Stimulated activated CD4-positive, alpha-beta T cell treated with anti-CD3 and anti-CD28 coated beads, TNF-alpha, amount 100 ng/mL, for 4 hours (primary cell): ENCODE measurements at regions not wholly inside any gene's neighbourhood (a gene's known extent, or its start where the extent isn't known, plus 50 kb on each side); places are given as distances from the start of the nearest gene placed in this dataset.
"Not testable (repeated sequence)": the region's sequence is repeated elsewhere in the genome, so short reads cannot be mapped to it uniquely, and the experiment has no call there.

ENCODE experiments used
- DNase-seq, 3 experiments: peaks; one replicate each; pipeline ENCODE4 v3.0.0-alpha.2; 2020; ENCODE audit warnings: low read depth in 3 of 3

DNA sequence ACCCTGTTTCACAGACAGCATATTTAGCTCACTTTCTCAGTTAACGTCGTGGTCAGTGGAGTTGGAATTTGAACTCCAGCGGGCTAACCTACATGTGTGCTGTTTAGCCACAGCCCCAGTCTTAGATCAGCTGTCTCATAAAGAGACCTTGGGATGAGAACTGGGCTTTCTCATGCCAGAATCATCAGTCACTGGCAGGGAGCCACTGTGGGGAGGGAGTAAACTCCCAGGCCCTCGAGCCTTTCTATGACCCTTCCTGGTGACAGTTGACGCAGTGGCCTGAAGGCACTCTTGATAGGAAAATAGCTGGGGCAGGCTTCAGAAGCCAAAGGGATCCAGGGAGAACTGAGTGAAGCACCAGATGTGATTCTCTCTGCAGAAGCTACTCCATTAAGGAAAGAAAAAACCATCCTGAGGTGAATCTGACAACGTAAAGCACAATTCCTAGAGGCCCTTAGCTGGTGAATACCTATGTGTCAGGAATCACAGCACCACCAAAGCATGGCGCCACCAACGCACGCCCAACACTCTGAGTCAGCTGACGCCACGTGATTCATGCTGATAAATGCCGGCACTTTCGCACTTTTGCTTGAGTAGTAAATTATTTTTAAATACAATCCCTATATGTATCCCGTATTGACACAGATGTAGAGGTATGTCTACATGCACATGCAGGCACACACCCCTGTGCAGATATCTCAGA is 279.6 kb upstream of the TMEM132C start:
- no peak for DNase-seq

DNA sequence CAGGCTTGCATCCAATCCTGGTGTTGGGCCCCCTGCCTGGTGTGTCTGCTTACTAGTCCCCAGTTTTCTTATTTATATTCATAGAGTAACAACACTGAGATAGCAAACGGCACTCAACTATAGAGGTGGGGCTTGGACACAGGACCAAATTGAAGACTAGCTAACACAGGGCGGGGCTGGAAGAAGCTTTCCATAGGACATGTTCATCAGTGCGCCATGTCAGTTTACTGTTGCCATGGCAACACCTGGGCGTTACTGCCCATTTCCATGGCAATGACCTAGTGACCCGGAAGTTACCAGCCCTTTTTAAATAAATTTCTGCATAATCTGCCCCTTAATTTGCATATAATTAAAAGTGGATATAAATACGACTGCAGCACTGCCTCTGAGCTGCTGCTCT is 275.5 kb upstream of the TMEM132C start:
- no peak for DNase-seq

- no peak for DNase-seq
Measured at GRCh38 chr12:127998988-127999387, 268.0 kb upstream of the TMEM132C start.

DNA sequence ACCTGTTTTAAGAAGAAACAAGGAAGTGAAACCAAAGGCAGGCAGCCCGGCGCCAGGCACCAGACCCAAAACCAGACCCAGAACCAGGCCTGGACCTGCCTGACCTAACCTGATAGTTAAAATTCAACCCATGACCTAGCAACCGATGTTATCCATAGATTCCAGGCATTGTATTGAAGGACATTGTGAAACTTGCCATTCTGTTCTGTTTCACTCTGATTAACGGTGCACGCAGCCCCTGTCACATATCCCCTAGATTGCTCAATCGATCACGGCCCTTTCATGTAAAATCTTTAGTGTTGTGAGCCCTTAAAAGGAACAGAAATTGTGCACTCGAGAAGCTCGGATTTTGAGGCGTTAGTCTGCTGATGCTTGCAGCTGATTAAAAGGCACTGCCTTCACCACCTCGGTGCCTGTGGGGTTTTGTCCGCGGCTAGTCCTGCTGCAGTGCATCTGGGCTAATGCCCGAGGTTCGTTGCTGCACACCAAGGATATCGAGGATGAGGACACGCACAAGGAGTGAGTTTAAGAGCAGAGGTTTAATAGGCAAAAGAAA is 262.5 kb upstream of the TMEM132C start:
- no peak for DNase-seq

GRCh38 chr12:128007250-128007649 is 259.7 kb upstream of the TMEM132C start:
- no peak for DNase-seq

DNA sequence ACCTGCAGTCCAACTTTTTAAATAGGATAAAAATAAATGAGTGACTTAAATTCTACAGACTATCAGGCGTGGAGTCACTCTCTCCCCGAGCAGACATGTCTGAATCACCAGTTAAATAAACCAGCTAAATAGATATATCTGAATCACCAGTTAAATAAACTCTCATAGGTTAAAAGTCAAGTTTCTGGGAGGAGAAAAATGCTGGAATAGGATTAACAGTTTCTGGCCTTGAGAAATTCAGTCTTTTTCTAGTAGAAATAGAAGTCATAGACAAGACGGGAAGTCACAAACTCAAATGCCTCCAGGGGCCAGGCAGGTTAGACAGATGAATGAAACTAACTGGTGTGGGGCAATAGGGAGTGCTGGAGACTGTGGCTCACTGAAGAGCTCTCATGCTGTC is 258.6 kb upstream of the TMEM132C start:
- DNase-seq: no peak

GRCh38 chr12:128009108-128009507 is 257.9 kb upstream of the TMEM132C start:
- no peak for DNase-seq

GRCh38 chr12:128012110-128012509 is 254.9 kb upstream of the TMEM132C start:
- DNase-seq: no peak

DNA sequence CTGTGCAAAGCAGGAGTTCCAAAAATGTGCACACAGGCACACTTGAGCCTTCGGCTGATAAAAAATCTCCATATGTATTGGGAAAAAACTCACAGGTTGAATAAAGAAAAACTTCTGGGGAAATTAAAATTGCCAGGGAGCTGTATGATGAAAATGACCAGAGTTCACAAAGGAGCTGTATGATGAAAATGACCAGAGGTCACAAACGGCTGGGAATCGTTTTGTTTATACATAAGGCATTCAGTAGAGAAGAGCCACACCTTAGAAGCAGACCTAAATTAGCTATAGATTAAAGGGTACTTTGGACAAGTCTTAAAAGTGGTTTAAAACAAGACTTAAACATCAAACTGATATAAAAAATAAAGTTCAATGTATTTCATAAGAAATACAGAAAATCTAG is 251.7 kb upstream of the TMEM132C start:
- DNase-seq: no peak

DNA sequence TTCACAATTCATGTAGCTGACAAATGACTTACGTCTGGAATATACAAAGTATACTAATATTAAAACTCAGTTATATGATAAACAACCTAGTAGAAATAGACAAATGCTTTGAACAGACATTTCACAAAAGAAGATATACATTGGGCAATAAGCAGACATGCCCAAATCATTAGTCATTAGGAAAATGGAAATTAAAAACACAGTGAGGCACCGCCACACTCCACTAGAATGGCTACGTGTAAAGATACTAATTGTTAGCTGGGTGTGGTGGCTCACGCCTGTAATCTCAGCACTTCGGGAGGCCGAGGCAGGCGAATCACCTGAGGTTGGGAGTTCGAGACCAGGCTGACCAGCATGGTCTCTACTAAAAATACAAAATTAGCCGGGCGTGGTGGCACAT is 248.9 kb upstream of the TMEM132C start:
- no peak for DNase-seq

DNA sequence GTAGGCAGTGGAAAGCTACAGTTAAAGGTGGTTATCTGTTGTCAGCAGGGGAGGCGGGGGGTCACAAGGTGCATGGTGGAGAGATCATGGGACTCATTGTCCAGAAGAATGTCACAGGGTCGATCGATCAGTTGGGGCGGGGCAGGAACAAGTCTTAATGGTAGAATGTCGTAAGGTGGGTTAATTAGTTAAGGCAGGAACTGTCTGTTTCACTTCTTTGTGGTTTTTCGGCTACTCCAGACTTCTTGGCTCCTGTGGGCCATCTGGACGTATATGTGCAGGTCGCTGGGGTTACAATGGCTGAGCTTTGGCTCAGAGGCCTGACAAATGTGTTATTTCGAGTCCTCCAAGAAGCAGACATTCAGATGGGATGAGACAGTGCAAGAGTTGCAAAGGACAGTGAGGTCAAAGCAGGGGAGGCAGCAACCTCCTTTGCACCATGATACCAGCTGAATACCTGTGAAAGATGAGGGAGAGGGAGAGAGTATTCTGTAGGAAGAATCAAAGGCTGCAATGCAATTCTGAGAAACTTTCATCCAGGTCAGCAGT is 246.9 kb upstream of the TMEM132C start:
- no peak for DNase-seq

- no peak for DNase-seq
Measured at GRCh38 chr12:128021561-128021960, 245.4 kb upstream of the TMEM132C start.

DNA sequence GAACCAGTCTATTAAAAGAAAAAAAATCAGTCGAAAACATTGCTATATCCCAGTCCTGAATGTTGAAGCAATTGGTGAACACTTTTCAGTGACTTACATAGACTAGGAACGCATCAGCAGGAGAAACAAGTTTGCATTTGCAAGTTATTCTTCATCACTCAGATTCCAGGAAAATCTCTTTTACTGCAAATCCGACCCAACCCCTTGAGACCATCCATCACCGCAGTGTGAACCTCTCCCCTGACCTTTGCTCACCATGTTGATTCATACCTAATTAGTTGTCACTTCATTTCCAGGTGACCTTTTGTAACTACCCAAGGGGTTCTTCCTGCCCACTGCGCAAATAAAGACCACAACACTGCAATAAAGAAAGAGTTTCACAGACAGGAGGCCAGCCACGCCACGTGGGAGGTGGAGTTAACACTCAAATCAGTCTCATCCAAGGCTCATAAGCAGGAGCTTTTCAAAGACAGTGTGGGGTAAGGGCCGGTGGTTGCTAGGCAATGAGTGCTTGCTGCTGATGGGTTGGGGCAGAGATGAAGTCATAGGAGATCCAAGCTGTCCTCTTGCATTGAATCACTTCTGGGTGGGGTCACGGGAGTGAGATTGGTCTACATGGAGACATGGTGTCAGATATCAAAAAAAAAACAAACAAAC is 241.3 kb upstream of the TMEM132C start:
- DNase-seq: no peak

GRCh38 chr12:128026696-128027574 is 240.0 kb upstream of the TMEM132C start:
- DNase-seq: no peak

DNA sequence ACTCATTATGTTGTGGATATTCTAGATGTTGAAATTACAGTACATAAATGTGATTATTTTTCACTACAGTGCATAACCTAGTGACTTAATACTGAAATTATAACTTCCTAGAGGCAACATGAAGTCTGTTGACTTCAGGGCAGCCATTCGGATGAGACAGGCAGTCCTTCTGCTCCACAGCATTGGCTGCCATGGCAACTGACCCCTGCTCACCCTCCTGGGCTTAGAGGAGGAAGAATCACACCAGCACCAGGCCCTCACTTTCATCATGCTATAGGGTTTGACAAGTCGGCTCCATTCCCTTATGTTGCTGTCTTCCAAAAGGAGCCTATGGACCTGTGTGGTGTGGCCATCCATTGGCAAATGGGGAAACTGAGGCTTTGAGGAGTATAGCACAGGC is 233.5 kb upstream of the TMEM132C start:
- no peak for DNase-seq

GRCh38 chr12:128040971-128041370 is 226.0 kb upstream of the TMEM132C start:
- no peak for DNase-seq

DNA sequence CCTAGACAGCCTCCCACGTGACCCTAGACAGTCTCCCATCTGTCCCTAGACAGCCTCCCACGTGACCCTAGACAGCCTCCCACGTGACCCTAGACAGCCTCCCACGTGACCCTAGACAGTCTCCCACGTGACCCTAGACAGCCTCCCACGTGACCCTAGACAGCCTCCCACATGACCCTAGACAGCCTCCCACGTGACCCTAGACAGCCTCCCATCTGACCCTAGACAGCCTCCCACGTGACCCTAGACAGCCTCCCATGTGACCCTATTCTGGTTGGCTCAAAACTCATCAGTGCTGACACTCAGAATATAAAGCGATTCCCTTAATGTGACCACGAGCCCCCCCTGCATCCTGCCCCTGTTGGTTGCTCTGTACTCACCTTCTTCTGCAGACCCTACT is 224.7 kb upstream of the TMEM132C start:
- not testable (repeated sequence) for DNase-seq

DNA sequence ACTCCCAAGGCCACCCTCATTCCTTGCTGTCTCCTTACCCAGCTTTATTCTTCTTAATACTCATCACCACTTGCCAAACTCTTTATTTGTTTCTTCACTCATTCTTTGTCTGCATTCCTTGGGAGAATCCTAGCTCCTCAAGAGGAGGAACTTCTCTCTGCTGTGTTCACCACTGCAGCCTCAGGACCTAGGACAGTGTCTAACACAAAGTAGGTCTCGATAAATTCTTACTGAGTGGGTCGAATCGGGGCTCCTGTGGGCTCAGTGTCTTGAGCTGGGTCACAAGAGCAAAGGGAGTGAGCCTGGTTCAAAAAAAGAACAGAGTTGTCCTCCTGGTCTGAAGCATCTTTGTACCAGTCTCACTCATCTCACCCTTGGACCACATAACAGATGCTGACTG is 224.1 kb upstream of the TMEM132C start:
- no peak for DNase-seq

GRCh38 chr12:128043317-128043716 is 223.7 kb upstream of the TMEM132C start:
- no peak for DNase-seq

GRCh38 chr12:128047266-128048060 is 219.5 kb upstream of the TMEM132C start:
- no peak for DNase-seq

GRCh38 chr12:128052331-128052730 is 214.6 kb upstream of the TMEM132C start:
- no peak for DNase-seq
